ENCODE measurements at regions not wholly inside any gene's neighbourhood (a gene's known extent, or its start where the extent isn't known, plus 50 kb on each side); places are given as distances from the start of the nearest gene placed in this dataset.

DNA sequence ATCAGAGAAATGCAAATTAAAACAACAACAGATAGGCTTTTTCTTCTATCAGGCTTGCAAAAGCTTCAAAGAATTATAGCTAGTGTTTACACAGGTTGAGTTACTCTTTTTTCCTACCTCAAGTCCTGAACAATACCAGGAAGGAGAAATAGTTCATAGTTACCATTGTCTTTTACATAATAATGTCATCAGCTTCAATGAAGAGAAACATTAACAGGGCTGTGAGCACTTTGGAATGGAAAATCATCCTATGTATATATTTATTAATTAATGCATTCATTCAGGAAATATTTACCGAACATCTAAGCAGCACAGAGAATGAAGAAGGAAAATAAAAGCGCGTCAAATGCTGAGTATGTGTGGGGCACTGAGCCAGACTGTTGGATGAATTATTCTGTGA is 197.3 kb downstream of the ZBTB18 start:
- Histone ChIP-seq H3K79me2 (ENCODE audit: insufficient read depth, low read length) (no peaks in the 10 kb centered on the region), H3K27ac (ENCODE audit: low read depth, low read length) (no peak overlapping the region), H2AFZ (ENCODE audit: low read length) (no peak overlapping the region), H3K27me3 (ENCODE audit: insufficient read depth, low read length) (peaks cover 11% of the 10 kb centered on the region), H3K4me2 (ENCODE audit: insufficient read depth, low read length) (no peak overlapping the region), H3K36me3 (ENCODE audit: insufficient read depth, low read length) (no peaks in the 10 kb centered on the region), H3K9me3 (ENCODE audit: low read depth, low read length) (no peaks in the 10 kb centered on the region), H3K4me3 (ENCODE audit: insufficient read depth, low read length) (no peak overlapping the region), H3K4me1 (ENCODE audit: insufficient read depth, low read length) (no peaks in the 10 kb centered on the region), H4K20me1 (ENCODE audit: insufficient read depth, low read length) (no peaks in the 10 kb centered on the region)
- TF ChIP-seq CTCF (IDR thresholded peaks at IDR 0.05; ENCODE audit: extremely low read depth, low read depth, low read length) = no peak
- no peak for DNase-seq (ENCODE audit: insufficient read length, low spot score, missing footprints)

GRCh38 chr1:244252211-244252610 is 199.5 kb downstream of the ADSS2 start:
- no peaks in the 10 kb centered on the region for H3K4me1 ChIP-seq (ENCODE audit: insufficient read depth, low read length)
- no peaks in the 10 kb centered on the region for H3K79me2 ChIP-seq (ENCODE audit: insufficient read depth, low read length)
- TF ChIP-seq CTCF (IDR thresholded peaks at IDR 0.05; ENCODE audit: extremely low read depth, low read depth, low read length) = no peak
- H3K27ac ChIP-seq (ENCODE audit: low read depth, low read length) = no peak overlapping the region
- no peaks in the 10 kb centered on the region for H4K20me1 ChIP-seq (ENCODE audit: insufficient read depth, low read length)
- no peaks in the 10 kb centered on the region for H3K27me3 ChIP-seq (ENCODE audit: insufficient read depth, low read length)
- no peaks in the 10 kb centered on the region for H3K9me3 ChIP-seq (ENCODE audit: low read depth, low read length)
- DNase-seq (ENCODE audit: insufficient read length, low spot score, missing footprints) = no peak
- H3K4me2 ChIP-seq (ENCODE audit: insufficient read depth, low read length) = no peak overlapping the region
- no peak overlapping the region for H3K4me3 ChIP-seq (ENCODE audit: insufficient read depth, low read length)
- no peaks in the 10 kb centered on the region for H3K36me3 ChIP-seq (ENCODE audit: insufficient read depth, low read length)
- H2AFZ ChIP-seq (ENCODE audit: low read length) = no peak overlapping the region

DNA sequence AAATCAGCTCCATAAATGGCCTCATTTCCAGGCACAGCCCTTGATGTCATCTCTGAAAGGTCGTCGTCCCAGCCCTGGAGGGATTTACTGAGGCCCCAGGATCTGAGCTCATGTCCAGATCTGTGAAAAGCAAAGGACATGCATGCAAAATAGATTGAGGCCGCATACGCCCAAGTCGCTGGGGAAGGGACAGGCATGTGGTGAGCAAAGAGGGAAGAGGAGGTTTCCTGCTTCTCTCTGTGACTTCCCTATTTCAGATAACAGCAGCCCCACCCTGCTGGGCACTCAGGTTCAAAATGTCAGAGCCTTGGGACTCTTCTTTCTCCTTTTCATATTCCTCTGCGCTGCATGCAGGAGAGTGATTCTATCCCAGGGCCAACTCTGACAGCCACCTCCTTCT is 197.2 kb downstream of the ADSS2 start:
- no peak for DNase-seq (ENCODE audit: insufficient read length, low spot score, missing footprints)

GRCh38 chr1:244255426-244255965 is 196.2 kb downstream of the ADSS2 start:
- Histone ChIP-seq H3K4me3 (ENCODE audit: insufficient read depth, low read length) (no peak overlapping the region), H3K79me2 (ENCODE audit: insufficient read depth, low read length) (no peaks in the 10 kb centered on the region), H3K9me3 (ENCODE audit: low read depth, low read length) (no peaks in the 10 kb centered on the region), H3K4me2 (ENCODE audit: insufficient read depth, low read length) (no peak overlapping the region), H2AFZ (ENCODE audit: low read length) (no peak overlapping the region), H3K27ac (ENCODE audit: low read depth, low read length) (no peak overlapping the region), H3K36me3 (ENCODE audit: insufficient read depth, low read length) (no peaks in the 10 kb centered on the region), H3K4me1 (ENCODE audit: insufficient read depth, low read length) (no peaks in the 10 kb centered on the region), H3K27me3 (ENCODE audit: insufficient read depth, low read length) (peaks cover 6% of the 10 kb centered on the region), H4K20me1 (ENCODE audit: insufficient read depth, low read length) (no peaks in the 10 kb centered on the region)
- TF ChIP-seq CTCF (IDR thresholded peaks at IDR 0.05; ENCODE audit: extremely low read depth, low read depth, low read length) = no peak
- DNase-seq (ENCODE audit: insufficient read length, low spot score, missing footprints) = no peak

More for the DNA sequence above, 197.2 kb downstream of the ADSS2 start:
- no peak overlapping the region for H2AFZ ChIP-seq (ENCODE audit: low read length)
- H3K27ac ChIP-seq (ENCODE audit: low read depth, low read length) = no peak overlapping the region
- no peak for TF ChIP-seq CTCF (IDR thresholded peaks at IDR 0.05; ENCODE audit: extremely low read depth, low read depth, low read length)
- no peak overlapping the region for H3K4me2 ChIP-seq (ENCODE audit: insufficient read depth, low read length)
- no peaks in the 10 kb centered on the region for H3K4me1 ChIP-seq (ENCODE audit: insufficient read depth, low read length)
- no peaks in the 10 kb centered on the region for H3K9me3 ChIP-seq (ENCODE audit: low read depth, low read length)
- no peaks in the 10 kb centered on the region for H3K36me3 ChIP-seq (ENCODE audit: insufficient read depth, low read length)
- no peaks in the 10 kb centered on the region for H4K20me1 ChIP-seq (ENCODE audit: insufficient read depth, low read length)
- no peaks in the 10 kb centered on the region for H3K79me2 ChIP-seq (ENCODE audit: insufficient read depth, low read length)
- peaks cover 6% of the 10 kb centered on the region for H3K27me3 ChIP-seq (ENCODE audit: insufficient read depth, low read length)
- H3K4me3 ChIP-seq (ENCODE audit: insufficient read depth, low read length) = no peak overlapping the region

Measured in osteoblast (primary cell).